Ammon's horn (tissue), 1 donor: ENCODE measurements at regions not wholly inside any gene's neighbourhood (a gene's known extent, or its start where the extent isn't known, plus 50 kb on each side); places are given as distances from the start of the nearest gene placed in this dataset.

ENCODE experiments used
- DNase-seq: peaks from one replicate; pipeline ENCODE4 v3.0.0-alpha.2; 2016; ENCODE audit warnings: low spot score

DNA sequence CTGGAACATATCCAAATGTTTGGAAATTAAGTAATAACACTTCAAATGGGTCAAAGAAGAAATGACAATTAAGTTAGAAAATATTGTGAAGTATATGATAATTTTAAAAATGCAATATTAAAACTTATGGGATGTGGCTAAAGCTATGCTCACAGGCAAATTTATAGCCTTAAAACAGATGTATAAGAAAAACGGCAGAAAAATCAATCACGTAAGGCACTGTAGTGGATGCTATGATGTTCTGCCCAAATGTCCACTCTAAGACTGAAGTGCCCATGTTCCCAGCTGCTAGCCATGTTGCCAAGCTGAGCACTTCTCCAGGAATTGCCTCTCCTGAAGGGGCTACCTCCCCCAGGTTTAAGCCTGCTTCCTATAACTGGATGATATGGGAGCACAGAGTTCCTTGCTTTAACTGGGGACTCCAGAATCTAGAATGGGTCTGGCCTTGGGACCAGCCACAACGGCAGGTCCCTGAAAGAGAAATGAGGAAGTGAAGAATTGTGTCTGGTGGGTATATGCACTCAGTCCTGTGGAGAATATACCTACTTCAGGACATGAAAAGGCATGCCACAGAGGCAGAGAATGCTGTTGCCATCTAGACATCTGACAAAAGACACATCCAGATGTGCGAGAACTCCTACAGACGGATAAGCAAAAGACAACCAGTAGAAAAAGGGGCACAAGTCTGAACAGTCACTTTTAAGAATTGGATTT, 78.2 kb upstream of the RXRA start:
- no peak for DNase-seq

DNA sequence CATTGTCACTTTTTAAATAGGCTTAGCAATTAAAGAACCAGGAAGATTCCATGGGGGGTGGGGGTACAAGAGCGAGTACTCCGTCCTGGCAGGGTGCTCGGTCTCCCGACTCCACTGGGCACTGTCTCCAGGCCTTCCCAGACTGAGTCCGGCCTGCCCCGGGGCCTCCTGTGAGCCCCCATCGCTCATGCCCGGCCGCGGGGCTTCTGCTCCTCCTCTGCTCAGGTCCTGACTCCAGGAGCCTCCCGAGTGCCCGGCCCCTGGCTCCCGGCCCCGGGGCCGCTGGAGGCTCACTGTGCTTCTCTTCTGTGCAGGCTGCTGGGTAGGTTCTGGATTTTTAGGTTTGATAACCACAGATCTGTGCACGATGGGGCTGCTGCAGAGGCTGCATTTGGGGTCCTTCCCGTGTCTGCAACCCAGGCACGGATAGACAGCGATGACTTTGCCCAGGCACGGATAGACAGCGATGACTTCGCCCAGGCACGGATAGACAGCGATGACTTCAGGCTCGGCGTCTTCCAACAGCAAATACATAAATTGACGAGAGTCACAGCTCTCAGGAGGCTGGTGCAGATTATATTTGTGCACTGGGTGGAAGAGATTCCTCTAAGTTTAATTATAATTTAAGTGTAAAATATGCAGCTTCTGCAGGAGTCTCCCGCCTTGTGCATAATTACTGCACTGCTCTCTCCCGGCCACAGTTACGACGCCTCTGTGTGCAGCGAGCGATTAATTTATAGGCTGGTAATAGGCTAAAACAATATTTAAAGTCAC, 74.8 kb upstream of the RXRA start:
- DNase-seq = no peak

DNA sequence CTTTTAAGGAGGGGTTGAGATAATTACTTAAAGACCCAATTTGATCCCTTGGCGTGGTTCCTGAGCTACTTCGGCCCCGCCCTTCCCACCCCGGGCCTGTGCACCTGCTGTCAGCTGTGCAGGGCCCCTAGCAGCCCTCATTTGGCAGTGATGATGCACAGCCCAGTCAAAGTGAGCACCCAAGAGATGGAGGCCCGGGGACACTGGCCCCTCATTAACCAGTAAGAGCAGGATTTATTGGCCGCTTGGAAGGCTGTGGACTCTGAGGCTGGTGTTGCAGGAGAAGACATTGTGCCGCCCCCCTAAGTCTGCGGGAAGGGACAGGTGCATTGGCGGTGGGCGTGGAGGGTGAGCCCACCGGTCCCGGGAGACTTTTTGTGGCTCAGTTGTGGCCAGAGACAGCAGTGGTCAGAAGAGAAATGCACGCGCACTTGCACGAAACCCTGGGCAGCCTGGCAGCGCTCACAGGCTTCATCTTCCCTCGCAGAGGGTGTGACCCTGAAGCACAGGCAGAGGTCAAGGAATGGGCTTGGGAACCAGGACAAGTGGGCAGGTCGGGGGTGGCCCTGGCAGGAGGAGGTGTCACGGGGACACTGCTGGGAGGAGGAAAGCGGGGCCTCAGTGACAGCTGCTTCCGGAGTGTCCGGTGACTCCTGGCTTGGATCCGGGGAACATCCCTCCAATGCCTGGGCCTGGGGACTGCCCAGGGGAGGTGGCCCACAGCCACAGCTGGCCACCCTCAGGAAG, 74.0 kb upstream of the RXRA start:
- DNase-seq = no peak

DNA sequence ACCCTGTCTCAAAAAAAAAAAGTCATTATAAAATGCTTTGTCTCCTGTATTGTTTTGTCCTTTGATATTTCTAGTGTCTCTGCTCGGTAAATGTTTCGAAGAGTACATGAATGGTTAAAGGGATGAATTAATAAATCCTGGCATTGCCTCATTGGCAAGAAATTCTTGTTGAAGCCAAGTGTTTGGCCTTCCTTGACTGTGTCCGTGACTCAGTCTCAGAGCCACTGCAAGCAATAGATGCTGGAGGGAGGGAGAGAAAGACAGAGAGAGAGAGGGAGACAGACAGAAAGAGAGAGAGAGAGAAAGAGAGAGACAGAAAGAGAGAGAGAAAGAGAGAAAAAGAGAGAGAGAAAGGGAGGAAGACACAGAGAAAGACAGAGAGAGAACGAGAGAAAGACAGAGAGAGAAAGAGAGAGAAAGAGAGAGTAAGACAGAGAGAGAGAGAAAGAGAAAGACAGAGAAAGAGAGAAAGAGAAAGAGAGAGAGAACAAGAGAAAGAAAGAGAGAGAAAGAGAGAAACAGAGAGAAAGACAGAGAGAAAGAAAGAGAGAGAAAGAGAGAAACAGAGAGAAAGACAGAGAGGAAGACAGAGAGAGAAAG, 72.5 kb upstream of the RXRA start:
- no peak for DNase-seq

DNA sequence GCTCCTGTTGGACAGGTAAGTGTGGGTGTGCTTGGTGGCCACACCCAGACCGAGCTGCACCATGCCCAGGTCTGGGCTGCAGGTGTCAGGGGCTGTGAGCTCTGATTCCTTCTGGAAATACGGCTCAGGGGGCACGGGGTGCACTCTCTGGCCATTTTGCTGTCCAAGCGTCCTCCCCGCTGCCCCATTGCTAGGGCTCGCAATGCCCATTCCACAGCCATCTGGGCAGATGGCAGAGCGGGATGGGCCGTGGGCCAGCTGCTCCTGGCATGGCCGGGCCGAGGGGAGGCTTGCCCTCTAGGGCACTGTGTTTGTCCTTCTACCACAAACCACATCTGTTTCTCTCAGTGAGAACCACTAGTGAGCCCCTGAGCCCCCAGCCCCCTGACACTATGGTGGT, 67.9 kb upstream of the RXRA start:
- no peak for DNase-seq

DNA sequence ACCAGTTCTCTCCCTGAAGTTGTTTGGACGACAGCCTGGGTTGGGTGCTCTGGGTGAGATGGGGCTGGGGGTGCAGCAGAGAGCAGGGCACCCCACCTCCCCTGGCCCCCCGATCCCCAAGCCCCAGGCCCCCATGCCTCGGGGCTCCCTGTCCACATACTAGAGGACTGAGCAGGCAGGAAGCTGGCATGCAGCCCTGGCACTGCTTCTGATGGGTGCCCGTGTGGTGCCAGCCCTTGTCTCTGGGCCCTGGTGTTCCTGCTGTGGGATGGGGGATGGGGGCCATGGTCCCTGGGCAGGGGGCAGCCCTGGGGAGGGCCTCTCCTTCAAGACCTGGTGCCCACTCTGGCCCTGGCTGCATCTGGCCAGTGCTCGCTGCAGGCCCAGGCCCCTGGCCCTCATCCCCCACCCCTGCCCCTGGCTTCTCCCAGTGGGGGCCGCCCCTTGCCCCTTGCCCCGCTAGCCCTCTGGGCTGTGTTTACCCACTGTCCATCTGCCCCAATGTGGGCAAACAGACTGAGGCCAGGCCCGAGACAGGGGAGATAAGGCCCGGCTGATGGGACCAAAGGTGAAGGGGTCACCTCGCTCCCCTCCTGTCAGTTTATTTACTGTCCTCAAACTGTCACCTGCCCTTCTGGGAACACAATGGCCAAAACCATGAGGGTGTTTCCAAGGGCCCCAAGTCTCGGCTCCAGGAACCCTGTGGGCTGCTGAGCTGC, 67.3 kb upstream of the RXRA start:
- DNase-seq = no peak

DNA sequence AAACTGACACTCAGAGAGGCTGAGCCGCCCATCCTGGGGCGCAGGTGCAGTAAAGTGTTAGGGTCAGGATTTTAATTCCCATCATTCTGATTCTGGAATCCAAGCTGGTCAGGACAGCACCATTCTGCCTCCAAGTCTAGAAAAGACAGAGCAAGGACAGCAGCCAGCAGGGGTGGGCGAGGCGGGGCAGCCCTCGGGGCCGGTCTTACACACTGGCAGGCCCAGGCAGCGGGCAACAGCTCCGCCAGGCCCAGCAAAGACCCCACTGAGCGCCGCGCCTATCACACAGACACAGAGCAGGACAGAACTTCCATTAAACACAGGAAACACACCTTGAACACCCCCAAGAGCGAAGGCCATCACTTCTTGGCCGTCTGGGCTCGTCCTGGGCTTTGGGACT, 66.5 kb upstream of the RXRA start:
- DNase-seq = no peak

DNA sequence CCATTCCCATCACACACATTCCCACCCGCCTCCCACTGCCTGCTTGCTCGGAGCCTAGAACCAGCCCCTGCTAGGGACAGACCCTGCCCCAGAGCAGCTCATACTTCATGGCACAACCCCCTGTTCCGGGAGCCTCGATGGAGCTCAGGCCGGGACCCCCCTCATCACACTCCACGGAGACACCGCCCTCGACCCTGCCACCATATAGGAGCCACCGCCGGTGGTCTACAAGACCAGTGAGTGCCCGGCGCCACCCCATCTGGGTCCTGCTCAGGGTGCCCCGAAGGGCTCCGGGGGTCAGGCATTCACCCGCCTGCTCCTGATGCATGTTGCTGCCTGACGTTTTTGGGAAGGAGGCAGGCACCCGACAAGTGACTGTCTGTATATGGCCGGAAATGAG, 65.5 kb upstream of the RXRA start:
- no peak for DNase-seq

DNA sequence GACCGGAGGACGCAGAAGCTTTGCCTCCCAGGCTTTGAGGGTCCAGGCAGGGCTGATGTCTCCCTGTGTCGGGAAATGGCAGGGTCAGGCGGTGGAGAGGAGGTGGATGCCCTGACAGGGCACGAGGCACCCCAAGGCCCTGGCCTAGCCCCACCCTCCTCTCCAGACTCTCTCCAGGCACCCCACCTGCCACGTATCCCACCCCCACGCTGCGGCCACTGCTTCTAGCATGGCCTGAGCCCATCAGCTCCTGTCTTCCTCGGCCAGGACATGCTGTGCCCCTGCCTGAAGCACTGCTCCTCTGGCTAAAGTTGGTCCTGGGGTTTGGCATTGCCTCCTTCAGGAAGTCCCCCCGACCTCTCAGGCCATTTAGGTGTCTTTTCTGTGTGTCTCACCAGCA, 64.2 kb upstream of the RXRA start:
- DNase-seq = no peak

DNA sequence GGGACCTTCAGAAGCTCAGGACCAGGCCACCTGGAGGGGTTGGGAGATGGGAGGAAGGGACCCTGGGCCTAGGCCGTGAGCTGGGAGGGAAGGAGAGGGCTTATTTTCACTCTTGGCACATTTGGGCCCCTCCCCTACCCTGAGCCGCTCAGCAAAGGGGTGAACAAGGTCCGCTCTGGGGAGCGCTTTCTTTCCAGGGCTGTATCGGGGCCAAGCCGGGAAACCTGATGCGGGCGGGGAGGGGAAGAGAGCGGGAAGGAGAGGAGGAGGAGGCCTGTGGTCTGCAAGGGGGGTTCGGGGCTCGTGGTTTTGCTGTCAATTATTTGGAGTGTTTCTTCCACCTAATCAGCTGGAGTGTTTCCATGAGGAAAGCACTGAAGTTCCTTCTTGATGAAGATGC, 62.7 kb upstream of the RXRA start:
- DNase-seq = no peak

DNA sequence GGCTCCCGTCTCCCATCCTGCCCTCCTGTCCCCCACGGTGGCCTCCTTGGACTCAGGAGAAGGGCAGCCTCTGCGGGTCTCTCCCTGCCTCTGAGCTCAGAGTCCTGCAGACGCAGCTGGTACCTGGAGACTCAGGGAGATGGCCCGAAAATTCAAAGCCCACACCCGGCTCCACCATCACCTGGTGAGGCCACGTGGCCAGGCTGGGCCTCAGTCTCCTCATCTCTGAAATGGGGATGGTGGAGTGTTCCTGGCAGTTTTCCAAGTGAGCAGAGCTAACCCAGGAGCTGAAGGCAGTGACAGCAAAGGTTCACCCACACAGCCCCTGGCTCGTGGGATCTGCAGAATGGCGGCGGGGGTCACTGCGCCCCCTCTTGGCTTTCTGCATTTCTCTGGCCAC, 62.1 kb upstream of the RXRA start:
- no peak for DNase-seq

DNA sequence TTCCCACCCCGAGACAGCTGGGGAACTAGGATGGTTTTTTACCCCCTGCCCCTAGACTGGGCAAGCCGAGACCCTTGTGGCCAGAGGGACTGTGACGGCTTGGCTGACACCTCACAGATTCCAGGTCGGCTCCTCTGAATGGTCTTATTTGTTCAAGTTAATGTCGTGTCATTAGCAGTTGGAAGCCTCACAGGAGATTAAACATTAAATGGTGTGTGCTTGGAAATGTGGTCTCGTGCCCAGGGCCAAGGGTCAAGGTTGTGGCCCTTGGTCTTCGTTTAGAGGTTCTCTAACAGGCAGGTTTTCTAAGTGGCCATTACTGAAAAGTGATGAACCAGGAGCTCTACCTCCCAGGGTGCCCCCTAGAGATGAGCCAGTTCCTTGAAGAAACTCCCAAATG, 61.2 kb upstream of the RXRA start:
- DNase-seq = no peak

DNA sequence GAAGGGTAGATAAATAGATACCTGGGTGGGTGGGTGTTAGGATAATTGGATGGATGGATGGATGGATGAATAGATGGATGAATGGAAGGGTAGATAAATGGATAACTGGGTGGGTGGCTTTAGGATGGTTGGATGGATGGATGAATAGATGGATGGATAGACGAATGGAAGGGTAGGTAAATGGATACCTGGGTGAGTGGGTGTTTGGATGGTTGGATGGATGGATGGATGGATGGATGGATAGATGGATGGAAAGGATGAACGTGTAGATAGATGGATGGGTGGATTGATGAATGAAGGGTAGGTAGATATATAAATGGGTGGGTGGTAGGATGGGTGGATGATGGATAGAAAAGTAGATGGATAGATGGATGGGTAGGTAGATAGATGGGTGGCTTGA, 59.8 kb upstream of the RXRA start:
- DNase-seq = no peak

DNA sequence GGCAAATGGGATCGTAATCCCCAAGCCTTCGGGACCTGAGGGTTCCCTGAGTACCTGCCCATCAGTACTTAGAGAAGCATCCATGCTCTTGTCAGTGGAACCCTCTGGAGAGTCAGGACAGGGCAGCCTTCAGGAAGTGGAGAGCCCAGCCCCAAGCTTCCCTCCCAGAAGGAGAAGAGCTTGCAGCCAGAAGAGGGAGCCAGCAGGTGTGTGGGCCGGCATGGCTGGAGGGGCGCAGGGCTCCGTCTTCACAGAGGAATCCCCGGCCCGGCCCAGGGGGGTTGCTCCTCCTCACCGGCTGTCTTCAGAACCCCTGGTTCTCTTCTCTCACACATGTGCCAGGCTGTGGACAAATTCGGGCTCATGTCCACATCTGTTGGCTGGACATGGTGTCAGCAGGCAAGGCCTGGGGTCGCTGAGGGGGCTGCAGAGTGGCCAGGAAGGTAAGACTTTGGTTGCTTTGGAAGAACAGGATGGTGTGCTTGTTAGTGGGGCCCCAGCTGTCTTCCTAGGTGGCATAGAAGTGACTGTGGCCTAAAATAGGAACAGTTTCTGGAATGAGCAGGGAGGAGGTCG, 58.9 kb upstream of the RXRA start:
- no peak for DNase-seq

DNA sequence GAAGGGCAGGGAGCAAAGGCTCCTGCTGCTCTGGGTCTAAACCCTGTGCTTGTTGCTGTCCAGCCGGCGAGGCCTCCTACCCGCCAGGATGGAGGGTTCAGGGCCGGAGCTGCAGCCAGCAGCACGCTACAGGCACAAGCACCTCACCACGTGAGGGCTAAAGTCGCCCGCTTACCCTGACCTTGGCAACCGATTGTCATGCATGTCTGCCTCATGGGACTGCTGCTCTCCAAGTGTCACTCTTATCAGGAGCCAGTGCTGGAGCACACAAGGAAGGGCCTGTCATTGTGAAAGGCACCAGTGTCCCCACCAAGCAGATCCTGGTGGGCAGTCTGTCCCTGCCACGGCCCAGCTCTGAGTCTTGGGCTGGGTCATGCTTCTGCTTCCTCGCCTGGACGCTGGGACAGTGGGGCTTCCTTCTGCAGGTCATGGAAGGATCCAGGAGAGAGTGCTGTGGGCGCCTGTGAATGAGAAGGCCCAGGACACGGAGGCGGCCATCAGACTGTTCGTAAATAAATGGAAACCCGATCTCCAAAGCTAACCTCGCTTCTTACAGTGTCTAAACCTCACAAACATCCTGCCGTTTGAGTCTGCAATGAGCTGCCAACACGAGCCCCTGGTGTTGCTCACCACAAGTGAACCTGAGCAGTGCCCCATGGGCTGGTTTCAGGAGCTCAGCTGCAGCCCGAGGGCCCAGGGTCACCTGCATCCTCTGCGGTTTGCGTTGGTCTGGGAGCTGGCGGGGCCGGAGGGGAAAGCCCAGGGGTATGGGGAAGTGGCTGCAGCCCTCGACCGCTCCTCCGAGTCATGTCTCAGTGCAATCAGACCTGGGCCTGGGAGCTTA, 58.2 kb upstream of the RXRA start:
- peak; percentile 32 for DNase-seq

DNA sequence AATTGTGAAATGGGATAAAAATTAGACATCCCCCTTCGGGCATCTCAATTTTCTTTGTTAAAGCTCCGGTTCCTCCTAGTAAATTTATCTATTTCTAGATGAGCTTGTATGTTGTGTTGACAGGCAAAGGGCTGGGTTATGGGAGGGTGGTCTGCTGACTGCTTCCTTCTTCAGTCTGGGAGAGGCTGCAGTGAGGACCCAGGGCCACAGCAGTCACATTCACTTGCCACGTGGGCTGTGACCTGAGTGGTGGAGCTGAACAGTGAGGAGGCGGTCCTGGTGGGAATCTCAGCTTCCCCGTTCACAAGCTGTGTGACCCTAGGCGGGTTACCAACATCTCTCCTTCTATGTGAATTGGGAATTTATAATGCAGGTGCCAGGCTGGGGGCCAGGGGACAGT, 57.5 kb upstream of the RXRA start:
- no peak for DNase-seq

DNA sequence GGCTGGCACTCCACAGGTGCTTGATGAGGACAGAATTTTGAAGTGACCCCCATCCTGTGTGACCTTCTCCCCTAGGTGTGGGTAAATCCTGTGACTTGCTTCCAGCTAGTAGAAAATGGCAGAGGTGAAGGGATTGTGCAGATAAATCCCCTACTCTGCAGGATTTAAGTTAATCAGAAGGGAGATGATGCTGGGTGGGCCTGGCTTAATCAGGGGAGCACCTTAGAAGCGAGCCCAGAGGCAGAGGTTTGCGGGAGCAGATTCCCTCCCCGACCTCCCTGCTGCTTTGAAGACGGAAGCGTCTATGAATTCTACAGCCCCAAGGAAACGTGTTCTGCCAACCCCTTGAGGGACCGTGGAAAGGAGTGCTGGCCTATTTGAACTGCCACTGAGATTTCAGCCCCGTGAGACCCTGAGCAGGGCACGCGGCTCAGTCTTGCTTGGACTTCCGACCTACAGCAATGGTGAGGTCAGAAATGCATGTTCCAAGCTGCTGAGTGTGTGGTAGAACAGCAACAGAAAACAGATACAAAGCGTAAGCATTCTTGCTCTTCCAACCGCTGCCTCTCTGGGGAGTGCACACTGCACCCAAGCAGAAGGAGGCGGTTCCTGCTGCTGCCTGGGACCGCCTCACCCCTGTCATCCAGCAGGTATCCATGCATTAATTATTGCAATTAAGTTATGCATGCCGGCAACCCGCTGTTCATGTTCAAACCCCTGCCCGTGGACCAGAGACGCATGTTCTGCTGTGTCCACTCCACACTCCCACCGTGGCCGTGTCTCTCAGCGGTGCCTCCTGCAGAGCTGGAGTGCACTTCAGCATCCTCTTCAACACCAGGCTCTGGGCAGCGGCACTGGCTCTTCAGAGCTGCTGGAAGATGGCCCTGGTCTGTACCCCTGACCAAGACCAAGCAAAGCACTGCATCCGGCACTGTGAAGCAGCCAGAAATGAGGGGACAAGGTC, 54.6 kb upstream of the RXRA start:
- DNase-seq = no peak

DNA sequence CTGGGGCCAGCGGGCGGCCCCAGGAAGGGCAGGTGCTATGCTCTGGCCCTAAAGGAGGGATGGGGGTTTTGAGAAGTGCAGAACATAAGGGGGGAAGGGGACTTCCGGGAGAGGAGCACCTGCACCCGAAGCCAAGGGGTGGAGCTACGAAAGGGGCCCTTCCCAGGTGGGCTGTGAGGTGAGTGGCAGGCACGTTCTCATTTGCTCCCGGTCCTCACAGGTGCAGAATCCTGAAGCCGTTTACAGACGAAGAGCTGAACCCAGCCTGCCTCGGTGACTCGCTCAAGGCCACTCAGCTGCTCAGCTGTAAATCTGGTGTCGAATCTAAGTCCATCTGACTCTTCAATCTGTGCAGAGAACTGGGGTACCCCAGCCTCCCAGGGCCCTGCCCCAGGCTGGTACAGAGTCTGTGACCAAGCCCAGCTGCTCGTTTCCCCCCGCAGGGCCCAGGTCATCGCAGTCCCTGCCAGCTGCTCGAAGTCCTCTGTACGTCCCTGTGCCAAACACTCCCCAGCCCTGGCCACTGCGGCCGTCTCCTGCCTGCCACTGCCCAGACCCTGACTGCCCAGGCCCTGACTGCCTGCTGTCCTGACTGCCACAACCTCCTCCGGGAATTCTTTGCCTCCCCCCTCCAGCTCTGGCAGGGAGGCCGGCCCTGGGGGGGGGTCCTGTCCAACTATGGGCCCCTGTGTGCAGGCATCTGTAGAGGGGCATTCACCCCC, 53.8 kb upstream of the RXRA start:
- no peak for DNase-seq

DNA sequence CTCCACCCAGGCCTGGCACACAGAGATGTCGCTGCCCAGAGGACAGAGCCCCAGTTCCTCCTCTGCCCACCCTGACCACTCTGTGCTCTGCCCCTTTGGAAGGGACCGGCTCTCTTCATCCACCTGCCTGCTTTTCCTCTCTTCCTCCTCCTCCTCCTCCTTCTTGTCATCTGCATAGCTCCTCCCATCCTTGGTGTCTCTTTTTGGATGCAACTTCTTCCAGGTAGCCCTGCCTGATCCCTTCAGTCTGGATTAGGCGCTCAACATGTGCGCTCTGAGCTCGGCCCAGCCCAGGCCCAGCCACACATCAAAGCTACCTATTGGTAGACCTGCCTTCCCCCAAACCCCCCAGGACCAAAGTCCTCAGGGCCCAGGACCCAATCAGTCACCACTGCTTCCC, 52.6 kb upstream of the RXRA start:
- no peak for DNase-seq
